ENCODE measurements at regions not wholly inside any gene's neighbourhood (a gene's known extent, or its start where the extent isn't known, plus 50 kb on each side); places are given as distances from the start of the nearest gene placed in this dataset.

DNA sequence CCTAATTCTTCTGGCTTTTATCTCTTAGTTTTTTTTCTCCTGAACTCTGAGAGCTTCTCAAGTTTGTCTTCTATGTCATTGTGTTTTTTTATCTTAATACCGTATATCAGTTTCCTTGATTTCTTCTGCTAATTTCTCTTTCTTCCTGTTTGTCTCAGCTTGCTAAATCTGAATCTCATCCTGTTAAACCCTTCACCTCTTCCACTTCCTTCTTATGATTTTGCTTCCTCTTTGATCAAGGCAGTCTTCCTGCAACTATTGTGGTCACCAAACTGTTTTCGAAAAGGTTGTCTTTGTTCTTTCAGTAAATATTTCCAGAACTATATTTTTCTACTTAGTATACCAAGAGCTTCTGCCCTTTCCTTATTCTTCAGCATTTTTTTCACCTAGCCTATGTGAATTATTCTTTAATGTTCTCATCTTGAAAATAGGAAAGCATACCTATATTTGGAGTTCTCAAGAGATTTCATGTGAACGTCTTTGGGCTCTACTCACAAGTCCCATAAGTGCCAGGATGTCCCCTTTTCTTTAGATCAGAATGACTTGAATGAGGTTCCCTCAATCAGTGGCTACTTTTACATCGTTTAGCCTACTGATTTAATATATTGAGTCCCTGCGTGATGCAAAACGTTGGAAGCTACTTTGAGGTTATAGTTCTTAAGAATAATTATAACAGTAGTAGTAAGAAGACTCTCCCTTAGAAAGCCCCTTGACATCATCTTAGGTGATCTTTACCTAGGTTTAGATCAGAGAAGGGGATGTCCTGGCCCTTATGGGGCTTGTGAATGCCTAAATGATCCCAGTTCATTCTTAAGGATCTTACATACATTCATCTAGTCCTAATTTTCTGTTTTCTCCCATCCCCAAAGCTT, 415.4 kb upstream of the AUTS2 start:
- no peaks in the 10 kb centered on the region for H3K9me3 Mint-ChIP-seq
- H3K36me3 Mint-ChIP-seq = peaks cover 3% of the 10 kb centered on the region
- no peak for TF ChIP-seq CTCF (conservative IDR thresholded peaks at IDR 0.05)
- H3K27me3 Mint-ChIP-seq = peaks cover 3% of the 10 kb centered on the region
- H3K4me3 Mint-ChIP-seq = no peak overlapping the region
- no peak for DNase-seq (ENCODE audit: extremely low spot score, unreplicated experiment)
- no peak overlapping the region for H3K27ac Mint-ChIP-seq
- H3K4me1 Mint-ChIP-seq (ENCODE audit: unreplicated experiment) = peaks cover 7% of the 10 kb centered on the region

DNA sequence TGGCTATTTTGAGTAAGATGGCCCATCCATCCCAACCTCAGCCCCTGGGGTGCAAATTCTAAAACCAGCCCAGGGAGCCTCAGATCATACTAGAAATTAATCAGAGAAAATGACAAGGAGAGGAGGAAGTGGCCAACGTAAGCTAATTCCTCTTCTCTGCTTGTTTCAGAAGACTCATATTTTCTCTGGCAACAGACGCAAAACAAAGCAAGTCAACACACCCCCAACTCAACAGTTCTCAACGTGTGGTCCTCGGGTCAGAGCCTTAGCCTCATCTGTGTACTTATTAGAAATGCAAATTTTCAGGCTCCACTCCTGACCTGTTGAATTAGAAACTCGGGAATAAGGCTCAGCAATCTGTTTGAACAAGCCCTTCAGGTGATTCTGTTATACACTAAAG, 413.9 kb upstream of the AUTS2 start:
- Mint-ChIP-seq H3K4me3 (no peak overlapping the region), H3K27me3 (no peaks in the 10 kb centered on the region), H3K9me3 (no peaks in the 10 kb centered on the region), H3K4me1 (ENCODE audit: unreplicated experiment) (no peaks in the 10 kb centered on the region), H3K36me3 (peaks cover 3% of the 10 kb centered on the region), H3K27ac (no peak overlapping the region)
- no peak for TF ChIP-seq CTCF (conservative IDR thresholded peaks at IDR 0.05)
- no peak for DNase-seq (ENCODE audit: extremely low spot score, unreplicated experiment)

GRCh38 chr7:69185170-69185569, 413.1 kb upstream of the AUTS2 start:
- Mint-ChIP-seq H3K9me3 (no peaks in the 10 kb centered on the region), H3K27ac (no peak overlapping the region), H3K36me3 (peaks cover 3% of the 10 kb centered on the region), H3K4me3 (no peak overlapping the region), H3K4me1 (ENCODE audit: unreplicated experiment) (no peaks in the 10 kb centered on the region), H3K27me3 (no peaks in the 10 kb centered on the region)
- no peak for TF ChIP-seq CTCF (conservative IDR thresholded peaks at IDR 0.05)
- no peak for DNase-seq (ENCODE audit: extremely low spot score, unreplicated experiment)

- H3K27me3 Mint-ChIP-seq = no peaks in the 10 kb centered on the region
- no peak for TF ChIP-seq CTCF (conservative IDR thresholded peaks at IDR 0.05)
- no peak overlapping the region for H3K27ac Mint-ChIP-seq
- no peak overlapping the region for H3K4me3 Mint-ChIP-seq
- no peak for DNase-seq (ENCODE audit: extremely low spot score, unreplicated experiment)
- H3K9me3 Mint-ChIP-seq = no peaks in the 10 kb centered on the region
- H3K4me1 Mint-ChIP-seq (ENCODE audit: unreplicated experiment) = no peaks in the 10 kb centered on the region
- H3K36me3 Mint-ChIP-seq = peaks cover 3% of the 10 kb centered on the region
These were observed 411.3 kb upstream of the AUTS2 start for GRCh38 chr7:69186974-69187373.

DNA sequence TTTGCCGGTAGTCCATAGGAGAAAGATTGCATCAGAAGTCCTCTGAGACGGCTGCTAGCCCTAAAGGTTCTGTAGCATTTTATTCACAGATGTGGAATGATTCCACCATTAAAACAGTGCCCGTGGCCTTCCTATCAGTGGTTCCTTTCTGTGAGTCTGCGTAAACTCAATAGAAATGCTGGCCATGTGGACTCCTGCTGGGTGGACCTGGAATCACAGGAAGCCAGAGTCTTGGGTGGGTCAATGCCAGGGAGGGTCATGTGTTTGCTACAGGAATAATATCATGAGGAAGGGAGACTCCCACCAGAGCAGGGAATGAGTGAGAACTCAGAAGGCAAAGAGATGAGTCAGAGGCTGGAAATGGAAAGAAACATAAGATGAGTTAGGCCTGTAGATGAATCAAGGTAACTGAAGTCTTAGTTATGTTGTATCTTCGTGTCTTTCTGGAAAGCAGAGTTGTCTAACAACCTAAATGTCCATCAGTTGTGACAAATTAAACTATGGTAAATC, 410.4 kb upstream of the AUTS2 start:
- H3K4me3 Mint-ChIP-seq = no peak overlapping the region
- H3K9me3 Mint-ChIP-seq = no peaks in the 10 kb centered on the region
- no peak for DNase-seq (ENCODE audit: extremely low spot score, unreplicated experiment)
- no peak overlapping the region for H3K27ac Mint-ChIP-seq
- TF ChIP-seq CTCF (conservative IDR thresholded peaks at IDR 0.05) = peak; percentile 40
- H3K36me3 Mint-ChIP-seq = peaks cover 3% of the 10 kb centered on the region
- no peaks in the 10 kb centered on the region for H3K27me3 Mint-ChIP-seq
- no peaks in the 10 kb centered on the region for H3K4me1 Mint-ChIP-seq (ENCODE audit: unreplicated experiment)

Data from type B pancreatic cell (in vitro differentiated cells).